ENCODE measurements at regions not wholly inside any gene's neighbourhood (a gene's known extent, or its start where the extent isn't known, plus 50 kb on each side); places are given as distances from the start of the nearest gene placed in this dataset.

- TF ChIP-seq, protein P1, sequence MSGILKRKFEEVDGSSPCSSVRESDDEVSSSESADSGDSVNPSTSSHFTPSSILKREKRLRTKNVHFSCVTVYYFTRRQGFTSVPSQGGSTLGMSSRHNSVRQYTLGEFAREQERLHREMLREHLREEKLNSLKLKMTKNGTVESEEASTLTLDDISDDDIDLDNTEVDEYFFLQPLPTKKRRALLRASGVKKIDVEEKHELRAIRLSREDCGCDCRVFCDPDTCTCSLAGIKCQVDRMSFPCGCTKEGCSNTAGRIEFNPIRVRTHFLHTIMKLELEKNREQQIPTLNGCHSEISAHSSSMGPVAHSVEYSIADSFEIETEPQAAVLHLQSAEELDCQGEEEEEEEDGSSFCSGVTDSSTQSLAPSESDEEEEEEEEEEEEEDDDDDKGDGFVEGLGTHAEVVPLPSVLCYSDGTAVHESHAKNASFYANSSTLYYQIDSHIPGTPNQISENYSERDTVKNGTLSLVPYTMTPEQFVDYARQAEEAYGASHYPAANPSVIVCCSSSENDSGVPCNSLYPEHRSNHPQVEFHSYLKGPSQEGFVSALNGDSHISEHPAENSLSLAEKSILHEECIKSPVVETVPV (CRISPR knock-in tag; IDR thresholded peaks at IDR 0.05): no peak
Observed at GRCh38 chr6:150458579-150458978, 89.8 kb downstream of the IYD start (continued).

- no peak for TF ChIP-seq ZFP30 (CRISPR knock-in tag; IDR thresholded peaks at IDR 0.05)
- TF ChIP-seq ESRRG (CRISPR knock-in tag; IDR thresholded peaks at IDR 0.05): no peak
- TF ChIP-seq, protein P2, sequence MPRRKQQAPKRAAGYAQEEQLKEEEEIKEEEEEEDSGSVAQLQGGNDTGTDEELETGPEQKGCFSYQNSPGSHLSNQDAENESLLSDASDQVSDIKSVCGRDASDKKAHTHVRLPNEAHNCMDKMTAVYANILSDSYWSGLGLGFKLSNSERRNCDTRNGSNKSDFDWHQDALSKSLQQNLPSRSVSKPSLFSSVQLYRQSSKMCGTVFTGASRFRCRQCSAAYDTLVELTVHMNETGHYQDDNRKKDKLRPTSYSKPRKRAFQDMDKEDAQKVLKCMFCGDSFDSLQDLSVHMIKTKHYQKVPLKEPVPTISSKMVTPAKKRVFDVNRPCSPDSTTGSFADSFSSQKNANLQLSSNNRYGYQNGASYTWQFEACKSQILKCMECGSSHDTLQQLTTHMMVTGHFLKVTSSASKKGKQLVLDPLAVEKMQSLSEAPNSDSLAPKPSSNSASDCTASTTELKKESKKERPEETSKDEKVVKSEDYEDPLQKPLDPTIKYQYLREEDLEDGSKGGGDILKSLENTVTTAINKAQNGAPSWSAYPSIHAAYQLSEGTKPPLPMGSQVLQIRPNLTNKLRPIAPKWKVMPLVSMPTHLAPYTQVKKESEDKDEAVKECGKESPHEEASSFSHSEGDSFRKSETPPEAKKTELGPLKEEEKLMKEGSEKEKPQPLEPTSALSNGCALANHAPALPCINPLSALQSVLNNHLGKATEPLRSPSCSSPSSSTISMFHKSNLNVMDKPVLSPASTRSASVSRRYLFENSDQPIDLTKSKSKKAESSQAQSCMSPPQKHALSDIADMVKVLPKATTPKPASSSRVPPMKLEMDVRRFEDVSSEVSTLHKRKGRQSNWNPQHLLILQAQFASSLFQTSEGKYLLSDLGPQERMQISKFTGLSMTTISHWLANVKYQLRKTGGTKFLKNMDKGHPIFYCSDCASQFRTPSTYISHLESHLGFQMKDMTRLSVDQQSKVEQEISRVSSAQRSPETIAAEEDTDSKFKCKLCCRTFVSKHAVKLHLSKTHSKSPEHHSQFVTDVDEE (CRISPR knock-in tag; IDR thresholded peaks at IDR 0.05): no peak
- TF ChIP-seq, protein P3, sequence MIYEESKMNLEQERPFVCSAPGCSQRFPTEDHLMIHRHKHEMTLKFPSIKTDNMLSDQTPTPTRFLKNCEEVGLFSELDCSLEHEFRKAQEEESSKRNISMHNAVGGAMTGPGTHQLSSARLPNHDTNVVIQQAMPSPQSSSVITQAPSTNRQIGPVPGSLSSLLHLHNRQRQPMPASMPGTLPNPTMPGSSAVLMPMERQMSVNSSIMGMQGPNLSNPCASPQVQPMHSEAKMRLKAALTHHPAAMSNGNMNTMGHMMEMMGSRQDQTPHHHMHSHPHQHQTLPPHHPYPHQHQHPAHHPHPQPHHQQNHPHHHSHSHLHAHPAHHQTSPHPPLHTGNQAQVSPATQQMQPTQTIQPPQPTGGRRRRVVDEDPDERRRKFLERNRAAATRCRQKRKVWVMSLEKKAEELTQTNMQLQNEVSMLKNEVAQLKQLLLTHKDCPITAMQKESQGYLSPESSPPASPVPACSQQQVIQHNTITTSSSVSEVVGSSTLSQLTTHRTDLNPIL (CRISPR knock-in tag; IDR thresholded peaks at IDR 0.05; ENCODE audit: low read depth): no peak
- TF ChIP-seq, protein P1 (CRISPR knock-in tag; IDR thresholded peaks at IDR 0.05): no peak
- no peak for TF ChIP-seq OSR1 (CRISPR knock-in tag; IDR thresholded peaks at IDR 0.05)
- no peak for TF ChIP-seq PATZ1 (CRISPR knock-in tag; IDR thresholded peaks at IDR 0.05; ENCODE audit: borderline replicate concordance)
- TF ChIP-seq CSDC2 (CRISPR knock-in tag; IDR thresholded peaks at IDR 0.05): no peak
- no peak for TF ChIP-seq ZFP3 (CRISPR knock-in tag; IDR thresholded peaks at IDR 0.05)
- no peak for TF ChIP-seq ISL1 (CRISPR knock-in tag; IDR thresholded peaks at IDR 0.05)
- no peak for ATAC-seq
Observed at GRCh38 chr6:150463852-150464251, 95.0 kb downstream of the IYD start.

DNA sequence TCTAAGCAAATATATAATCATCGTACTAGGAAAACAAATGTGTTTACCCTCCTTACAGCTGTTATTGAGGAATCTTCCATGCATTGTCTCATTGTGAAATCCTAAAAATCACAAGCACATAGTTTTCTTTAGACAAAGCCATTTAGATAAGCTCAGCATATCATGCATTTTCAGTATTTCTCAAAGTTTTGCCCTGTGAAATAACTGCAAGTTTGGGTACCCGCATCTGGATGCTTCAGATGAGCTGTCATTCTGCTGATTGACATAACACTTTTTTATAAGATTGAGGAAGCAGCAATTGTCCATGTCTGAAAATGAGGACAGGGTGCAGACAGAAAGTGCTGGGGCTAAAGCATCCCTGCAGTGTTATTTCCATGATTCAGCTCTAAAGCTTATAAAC, 96.2 kb downstream of the IYD start:
- TF ChIP-seq, protein P1 (CRISPR knock-in tag; IDR thresholded peaks at IDR 0.05): no peak
- TF ChIP-seq PPARA (CRISPR knock-in tag; IDR thresholded peaks at IDR 0.05; ENCODE audit: borderline replicate concordance) (no peak), ZNF70 (CRISPR knock-in tag; IDR thresholded peaks at IDR 0.05) (no peak), ZC3H10 (CRISPR knock-in tag; IDR thresholded peaks at IDR 0.05) (no peak), GLIS3 (CRISPR knock-in tag; IDR thresholded peaks at IDR 0.05) (no peak), SNAI2 (CRISPR knock-in tag; IDR thresholded peaks at IDR 0.05) (no peak), BACH2 (CRISPR knock-in tag; IDR thresholded peaks at IDR 0.05; ENCODE audit: borderline replicate concordance) (no peak), POU6F1 (CRISPR knock-in tag; IDR thresholded peaks at IDR 0.05; ENCODE audit: borderline replicate concordance, low read depth) (no peak)
- no peak for ATAC-seq

Data from SK-N-SH treated with all-trans-retinoic acid at 6 μM for 48 hours (cell line).